Astrocyte of the hippocampus (primary cell): ENCODE measurements at regions not wholly inside any gene's neighbourhood (a gene's known extent, or its start where the extent isn't known, plus 50 kb on each side); places are given as distances from the start of the nearest gene placed in this dataset.

ENCODE experiments used
- DNase-seq: peaks from one replicate; pipeline ENCODE4 v3.0.0; 2011; ENCODE audit warnings: low read depth, low spot score

GRCh38 chr4:35500812-35501211 is 743.5 kb downstream of the ARAP2 start:
- no peak for DNase-seq

DNA sequence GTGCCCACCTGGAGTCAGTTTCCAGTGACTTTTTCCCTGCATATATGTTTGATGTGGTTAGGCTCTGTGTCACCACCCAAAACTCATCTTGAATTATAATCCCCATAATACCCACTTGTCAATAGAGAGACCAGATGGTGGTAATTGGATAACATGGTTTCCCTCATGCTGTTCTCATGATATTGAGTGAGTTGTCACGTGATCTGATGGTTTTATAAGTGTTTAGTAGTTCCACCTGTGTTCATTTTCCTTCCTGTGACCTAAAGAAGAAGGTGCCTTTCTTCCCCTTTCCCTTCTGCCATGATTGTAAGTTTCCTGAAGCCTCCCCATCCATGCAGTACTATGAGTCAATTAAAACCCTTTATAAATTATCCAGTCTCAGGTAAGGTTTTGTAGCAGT is 740.9 kb downstream of the ARAP2 start:
- no peak for DNase-seq

DNA sequence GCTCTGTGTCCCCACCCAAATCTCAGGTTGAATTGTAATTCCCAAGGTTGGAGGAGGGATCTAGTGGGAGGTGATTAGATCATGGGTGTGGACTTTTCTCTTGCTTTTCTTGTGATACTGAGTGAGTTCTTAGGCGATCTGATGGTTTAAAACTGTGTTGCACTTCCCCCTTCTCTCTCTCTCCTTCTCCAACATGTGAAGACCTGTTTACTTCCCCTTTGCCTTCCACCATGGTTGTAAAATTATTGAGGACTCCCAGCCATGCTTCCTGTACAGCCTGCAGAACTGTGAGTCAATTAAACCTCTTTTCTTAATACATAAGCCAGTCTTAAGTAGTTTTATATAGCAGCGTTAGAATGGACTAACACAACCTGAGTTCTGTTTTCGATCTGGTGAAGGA is 738.2 kb downstream of the ARAP2 start:
- no peak for DNase-seq

GRCh38 chr4:35511851-35512250 is 732.5 kb downstream of the ARAP2 start:
- DNase-seq, result no peak

DNA sequence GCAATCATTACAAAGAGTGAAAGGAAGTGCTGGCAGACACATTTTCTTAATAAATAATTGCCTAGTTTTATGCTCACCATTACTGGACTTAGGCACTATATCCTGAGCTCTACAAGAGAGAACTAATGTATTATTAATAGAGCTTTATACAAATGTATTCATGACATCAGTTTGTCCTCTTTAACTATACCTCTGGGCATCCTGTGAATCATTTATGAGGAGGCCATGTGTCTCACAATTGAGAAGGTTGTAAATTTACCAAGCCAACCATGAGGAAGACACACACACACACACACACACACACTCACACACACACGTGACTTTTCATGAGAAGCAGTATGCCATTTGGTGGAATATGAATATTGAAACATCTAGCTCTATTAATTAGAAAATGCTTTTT is 728.2 kb downstream of the ARAP2 start:
- no peak for DNase-seq

DNA sequence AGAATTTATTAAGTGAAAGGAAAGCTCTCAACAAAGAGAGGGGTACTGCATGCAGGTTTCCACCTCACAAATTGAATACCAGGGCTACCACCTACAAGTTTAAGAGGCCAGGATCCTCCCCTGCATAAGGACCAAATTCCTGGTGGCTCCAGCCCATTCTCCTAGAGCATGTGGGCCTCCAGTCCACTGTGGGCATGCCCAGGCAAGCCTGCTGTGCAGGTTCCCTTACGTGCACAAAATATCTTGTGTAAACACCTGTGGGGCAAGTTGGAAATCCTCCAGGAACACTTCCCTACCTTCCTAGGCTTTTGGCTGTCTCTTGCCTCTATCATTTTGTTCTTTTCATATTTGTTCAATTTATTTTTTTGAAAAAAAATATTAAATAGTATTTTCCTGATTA is 724.3 kb downstream of the ARAP2 start:
- no peak for DNase-seq

DNA sequence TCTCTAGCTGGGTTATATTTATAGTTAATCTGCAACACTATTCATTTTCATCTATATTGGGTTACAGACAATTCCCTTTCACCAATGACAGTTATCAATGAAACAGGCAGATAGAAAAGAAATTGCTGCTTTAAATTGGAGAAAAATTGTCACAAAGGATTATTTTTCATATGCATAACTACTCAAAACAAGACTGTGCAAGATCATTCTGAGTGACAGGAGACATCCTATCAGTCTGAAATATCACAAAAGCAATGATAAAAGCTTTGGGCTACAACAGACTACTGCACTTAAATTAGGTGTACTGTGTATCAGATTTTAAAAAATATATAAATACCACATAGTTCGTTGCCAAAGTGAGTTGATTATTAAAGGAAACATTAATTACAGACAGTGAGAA is 722.6 kb downstream of the ARAP2 start:
- DNase-seq, result no peak

GRCh38 chr4:35525192-35525978 is 718.9 kb downstream of the ARAP2 start:
- no peak for DNase-seq

DNA sequence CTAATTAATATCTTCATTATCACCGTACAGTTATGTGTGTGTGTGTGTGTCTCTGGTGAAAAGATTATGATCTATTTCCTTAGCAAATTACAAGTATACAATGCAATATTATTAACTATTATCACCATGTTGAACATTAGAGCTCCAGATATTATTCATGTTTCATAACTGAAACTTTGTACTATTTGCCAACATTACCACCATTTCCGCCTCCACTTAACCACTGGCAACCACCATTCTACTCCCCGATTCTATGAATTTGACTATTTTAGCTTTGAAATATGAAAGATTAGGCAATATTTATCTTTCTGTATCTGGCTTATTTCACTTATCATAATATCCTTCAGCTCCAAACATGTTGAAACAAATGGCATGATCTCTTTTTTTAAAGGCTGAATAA is 717.9 kb downstream of the ARAP2 start:
- no peak for DNase-seq

- DNase-seq, result no peak
Observed at GRCh38 chr4:35534962-35535361, 709.4 kb downstream of the ARAP2 start.

GRCh38 chr4:35538807-35539206 is 705.5 kb downstream of the ARAP2 start:
- DNase-seq, result peak; percentile 21

- DNase-seq, result no peak
Observed at GRCh38 chr4:35539404-35540055, 704.8 kb downstream of the ARAP2 start.

DNA sequence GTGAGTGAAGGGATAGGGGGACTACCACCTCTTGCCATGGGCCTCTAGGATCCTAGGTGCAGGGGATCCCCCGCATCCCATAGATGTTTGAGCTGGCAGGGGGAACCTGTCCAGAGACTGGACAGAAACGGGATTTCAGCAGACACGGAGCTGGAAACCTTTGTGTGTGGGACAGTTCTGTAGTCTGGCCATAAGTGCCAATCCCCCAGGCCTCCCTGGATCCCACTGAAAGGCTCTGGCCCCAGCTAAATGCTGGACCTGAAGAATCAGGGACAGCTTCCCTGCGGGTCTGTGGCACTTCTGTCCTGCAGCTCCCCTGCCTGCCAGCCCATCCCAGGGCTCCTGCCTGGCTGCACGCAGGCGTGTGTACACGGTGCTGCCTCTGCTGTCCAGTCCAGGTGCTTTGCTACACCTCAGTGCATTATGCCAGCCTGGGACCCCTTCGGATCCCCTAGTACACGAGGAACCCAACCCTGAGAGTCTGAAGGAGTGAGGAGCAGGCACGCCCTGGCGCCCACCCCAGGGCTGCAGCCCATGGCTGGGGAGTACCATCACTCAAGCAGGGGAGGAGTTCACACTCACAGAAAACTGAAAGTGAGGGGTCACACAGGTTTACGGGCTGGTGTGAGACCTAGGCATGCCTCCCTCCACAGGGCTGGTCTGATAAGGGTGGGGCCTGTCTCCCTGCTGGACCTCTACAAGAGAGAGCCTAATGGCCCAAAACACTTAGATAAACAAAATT is 703.0 kb downstream of the ARAP2 start:
- no peak for DNase-seq

DNA sequence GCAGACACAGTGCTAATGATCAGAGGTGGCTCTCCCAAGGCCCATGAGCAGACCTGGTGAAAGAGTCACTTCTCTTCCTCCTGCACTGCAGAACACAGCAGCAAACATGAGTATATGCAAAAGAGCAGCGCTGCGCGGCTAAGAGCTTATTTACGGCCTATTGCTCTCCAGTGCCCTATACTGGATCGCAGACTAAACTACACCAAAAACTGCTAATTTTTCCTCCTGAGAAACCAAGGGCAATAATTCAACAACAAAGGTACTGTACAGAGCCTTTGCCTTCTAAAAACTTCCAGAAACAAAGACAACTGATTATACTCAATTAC is 702.5 kb downstream of the ARAP2 start:
- DNase-seq, result no peak

- DNase-seq, result no peak
Observed at GRCh38 chr4:35548921-35549320, 695.4 kb downstream of the ARAP2 start.

DNA sequence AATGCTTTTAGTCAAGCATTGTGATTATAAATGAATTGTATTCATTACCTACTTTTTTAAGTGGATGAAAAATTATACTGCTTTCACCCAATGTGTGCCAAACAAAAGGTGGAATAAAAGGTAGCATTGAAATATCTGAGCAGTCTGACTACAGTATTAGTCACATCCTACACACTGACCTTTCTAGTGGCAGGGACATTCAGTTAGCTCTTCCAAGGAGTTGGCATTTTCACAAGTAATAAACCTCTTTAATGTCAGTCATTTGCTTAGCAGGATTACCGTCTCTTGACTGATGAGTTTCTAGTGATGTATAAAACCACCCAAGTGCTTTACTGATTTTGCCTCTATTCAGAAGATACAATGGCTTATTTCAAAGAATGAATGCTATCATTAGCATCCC is 687.9 kb downstream of the ARAP2 start:
- DNase-seq, result no peak

GRCh38 chr4:35559559-35560365 is 684.6 kb downstream of the ARAP2 start:
- no peak for DNase-seq

DNA sequence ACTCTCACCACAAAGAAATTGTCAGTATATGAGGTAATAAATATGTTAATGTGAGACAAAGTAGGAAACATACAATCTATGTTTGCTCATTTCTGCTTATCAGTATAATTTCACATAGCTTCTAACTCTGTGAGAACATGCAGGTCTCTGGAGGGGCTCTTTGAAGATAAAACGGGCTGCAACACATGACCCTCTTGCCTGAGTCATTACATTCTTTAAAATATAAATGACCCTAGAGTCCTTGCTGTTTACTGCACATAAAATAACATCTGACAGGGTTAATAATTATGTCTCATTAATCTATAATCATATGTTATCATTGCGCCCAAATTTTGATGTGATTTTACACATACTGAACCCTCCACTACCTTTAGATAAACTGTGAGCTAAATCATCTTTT is 681.5 kb downstream of the ARAP2 start:
- no peak for DNase-seq

GRCh38 chr4:35565640-35566039 is 678.7 kb downstream of the ARAP2 start:
- DNase-seq, result no peak

DNA sequence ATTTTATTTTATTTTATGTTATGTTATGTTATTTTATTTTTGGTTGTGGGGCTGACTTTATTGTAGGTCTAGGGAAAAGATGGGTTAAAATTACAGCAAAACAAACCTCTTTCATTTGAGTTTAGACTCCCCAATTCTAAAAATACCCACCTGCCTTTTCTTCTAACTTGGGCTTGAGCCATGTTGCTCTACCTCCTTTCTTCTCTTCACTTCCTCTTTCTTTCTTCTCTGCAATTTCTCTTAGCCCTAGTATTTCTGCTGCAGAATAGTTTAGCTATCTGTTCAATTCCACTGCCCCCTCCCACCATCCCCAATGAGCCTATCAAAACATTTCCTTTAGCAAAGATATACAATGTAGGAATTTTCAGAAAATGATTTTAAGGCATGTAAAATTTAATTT is 653.3 kb downstream of the ARAP2 start:
- no peak for DNase-seq

DNA sequence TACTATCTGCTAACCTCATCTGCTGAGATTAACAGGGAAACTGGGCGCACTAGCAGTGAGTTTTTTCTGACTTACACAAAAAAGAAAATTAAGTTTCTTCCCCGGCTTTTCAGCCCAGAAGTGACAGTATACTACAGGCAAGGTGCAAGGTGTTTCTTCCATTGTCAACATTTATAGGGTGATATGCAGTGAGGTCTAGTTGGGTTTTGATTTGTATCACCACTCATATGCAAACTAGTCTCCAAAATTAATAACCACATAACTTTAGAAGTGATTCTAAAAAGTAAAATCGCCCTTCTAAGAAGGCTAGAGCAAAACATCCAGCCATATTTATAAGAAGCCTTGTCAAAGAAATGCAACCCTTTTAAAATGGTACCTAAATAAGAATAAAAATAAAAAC is 640.1 kb downstream of the ARAP2 start:
- no peak for DNase-seq

GRCh38 chr4:35604724-35605123 is 639.6 kb downstream of the ARAP2 start:
- DNase-seq, result no peak
